ENCODE measurements at regions not wholly inside any gene's neighbourhood (a gene's known extent, or its start where the extent isn't known, plus 50 kb on each side); places are given as distances from the start of the nearest gene placed in this dataset.

- TF ChIP-seq, protein P1, sequence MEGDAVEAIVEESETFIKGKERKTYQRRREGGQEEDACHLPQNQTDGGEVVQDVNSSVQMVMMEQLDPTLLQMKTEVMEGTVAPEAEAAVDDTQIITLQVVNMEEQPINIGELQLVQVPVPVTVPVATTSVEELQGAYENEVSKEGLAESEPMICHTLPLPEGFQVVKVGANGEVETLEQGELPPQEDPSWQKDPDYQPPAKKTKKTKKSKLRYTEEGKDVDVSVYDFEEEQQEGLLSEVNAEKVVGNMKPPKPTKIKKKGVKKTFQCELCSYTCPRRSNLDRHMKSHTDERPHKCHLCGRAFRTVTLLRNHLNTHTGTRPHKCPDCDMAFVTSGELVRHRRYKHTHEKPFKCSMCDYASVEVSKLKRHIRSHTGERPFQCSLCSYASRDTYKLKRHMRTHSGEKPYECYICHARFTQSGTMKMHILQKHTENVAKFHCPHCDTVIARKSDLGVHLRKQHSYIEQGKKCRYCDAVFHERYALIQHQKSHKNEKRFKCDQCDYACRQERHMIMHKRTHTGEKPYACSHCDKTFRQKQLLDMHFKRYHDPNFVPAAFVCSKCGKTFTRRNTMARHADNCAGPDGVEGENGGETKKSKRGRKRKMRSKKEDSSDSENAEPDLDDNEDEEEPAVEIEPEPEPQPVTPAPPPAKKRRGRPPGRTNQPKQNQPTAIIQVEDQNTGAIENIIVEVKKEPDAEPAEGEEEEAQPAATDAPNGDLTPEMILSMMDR (IDR thresholded peaks at IDR 0.05), result no peak
- TF ChIP-seq POLR2A (IDR thresholded peaks at IDR 0.05), result no peak
These were observed 319.2 kb downstream of the LRATD1 start for GRCh38 chr2:14951569-14952285.
